WTC11 (cell line): ENCODE measurements at regions not wholly inside any gene's neighbourhood (a gene's known extent, or its start where the extent isn't known, plus 50 kb on each side); places are given as distances from the start of the nearest gene placed in this dataset.

ENCODE experiments used
- ATAC-seq: fragments of 200-7000 bp; cut with Tn5 transposase; 2 replicates; pipeline ENCODE4 v1.10.0; 2021; ENCODE audit warnings: mild to moderate bottlenecking, moderate library complexity
- CTCF ChIA-PET: fragments of 300-600 bp; sonication (Branson Sonifier 250); formaldehyde crosslinking; loops from one replicate; lab custom pipeline; 2021; ENCODE audit warnings: antibody characterized with exemption; lab: Charles Lee
- POLR2A ChIA-PET: fragments of 350-600 bp; sonication (Branson Sonifier 250); formaldehyde crosslinking; loops from one replicate; lab custom pipeline; 2021; ENCODE audit warnings: antibody characterized with exemption; lab: Charles Lee
- DNase-seq: peaks from one replicate; pipeline ENCODE4 v3.0.0; 2021; ENCODE audit warnings: low spot score
- H3K27ac Mint-ChIP-seq: 2 replicates; pipeline ENCODE4 v1.8.0; 2021; ENCODE audit warnings: mixed read lengths
- H3K27me3 Mint-ChIP-seq: 2 replicates; pipeline ENCODE4 v1.8.0; 2021; ENCODE audit warnings: low read depth, mild to moderate bottlenecking, moderate library complexity, mixed read lengths
- H3K36me3 Mint-ChIP-seq: 2 replicates; pipeline ENCODE4 v1.8.0; 2021; ENCODE audit warnings: mixed read lengths
- H3K4me1 Mint-ChIP-seq: 2 replicates; pipeline ENCODE4 v1.8.0; 2022; ENCODE audit warnings: mixed read lengths
- H3K4me3 Mint-ChIP-seq: 2 replicates; pipeline ENCODE4 v1.8.0; 2021; ENCODE audit warnings: mild to moderate bottlenecking, moderate library complexity, mixed read lengths
- H3K9me3 Mint-ChIP-seq: 2 replicates; pipeline ENCODE4 v1.8.0; 2021; ENCODE audit warnings: mixed read lengths
- GABPB1 ChIP-seq: sonication (generic); formaldehyde crosslinking; IDR thresholded peaks from 2 replicates; pipeline ENCODE4 v1.8.1; 2023; ENCODE audit warnings: mild to moderate bottlenecking, missing genetic modification reagents
- HMGA2 ChIP-seq: fragments of 250-450 bp; sonication (Bioruptor Pico); IDR thresholded peaks from 2 replicates; pipeline ENCODE4 v1.4.0; 2021; ENCODE audit warnings: mild to moderate bottlenecking, moderate library complexity
- NFYB ChIP-seq: sonication (generic); formaldehyde crosslinking; conservative IDR thresholded peaks from 2 replicates; pipeline ENCODE4 v1.8.0; 2022; ENCODE audit warnings: low read depth, missing genetic modification reagents
- SOX15 ChIP-seq: fragments of 250-450 bp; sonication (Bioruptor Pico); IDR thresholded peaks from 2 replicates; pipeline ENCODE4 v1.9.0; 2021; ENCODE audit warnings: mild to moderate bottlenecking
- TEAD1 ChIP-seq: sonication (generic); formaldehyde crosslinking; IDR thresholded peaks from 2 replicates; pipeline ENCODE4 v1.8.0; 2022; ENCODE audit warnings: mild to moderate bottlenecking, missing genetic modification reagents
- ZBTB21 ChIP-seq: sonication (generic); formaldehyde crosslinking; IDR thresholded peaks from 2 replicates; pipeline ENCODE4 v1.8.1; 2023; ENCODE audit warnings: mild to moderate bottlenecking, missing genetic modification reagents, borderline replicate concordance
- ZNF138 ChIP-seq: sonication (generic); formaldehyde crosslinking; conservative IDR thresholded peaks from 2 replicates; pipeline ENCODE4 v1.8.1; 2022; ENCODE audit warnings: mild to moderate bottlenecking, moderate library complexity, missing genetic modification reagents
- ZNF232 ChIP-seq: sonication (generic); formaldehyde crosslinking; IDR thresholded peaks from 2 replicates; pipeline ENCODE4 v1.8.0; 2022; ENCODE audit warnings: mild to moderate bottlenecking, missing genetic modification reagents
- ZNF671 ChIP-seq: fragments of 250-450 bp; sonication (Bioruptor Pico); IDR thresholded peaks from 2 replicates; pipeline ENCODE4 v1.8.0; 2021; ENCODE audit warnings: mild to moderate bottlenecking
- TF ChIP-seq, protein P1 (sequence below): sonication (generic); formaldehyde crosslinking; IDR thresholded peaks from 2 replicates; pipeline ENCODE4 v1.8.0; 2022; ENCODE audit warnings: missing genetic modification reagents
- TF ChIP-seq, protein P2 (sequence below): fragments of 250-450 bp; sonication (Bioruptor Pico); IDR thresholded peaks from 2 replicates; pipeline ENCODE4 v1.9.0; 2021; ENCODE audit warnings: moderate library complexity, mild to moderate bottlenecking, inconsistent platforms, borderline replicate concordance
- TF ChIP-seq, protein P3 (sequence below): sonication (generic); formaldehyde crosslinking; IDR thresholded peaks from 2 replicates; pipeline ENCODE4 v1.8.1; 2022; ENCODE audit warnings: mild to moderate bottlenecking, moderate library complexity, missing genetic modification reagents
- TF ChIP-seq, protein P4 (sequence below): sonication (generic); formaldehyde crosslinking; IDR thresholded peaks from 2 replicates; pipeline ENCODE4 v1.8.1; 2023; ENCODE audit warnings: mild to moderate bottlenecking, missing genetic modification reagents
- TF ChIP-seq, protein P5 (sequence below): sonication (generic); formaldehyde crosslinking; IDR thresholded peaks from 2 replicates; pipeline ENCODE4 v1.8.0; 2022; ENCODE audit warnings: mild to moderate bottlenecking, missing genetic modification reagents
- TF ChIP-seq, protein P6 (sequence below): sonication (generic); formaldehyde crosslinking; IDR thresholded peaks from 2 replicates; pipeline ENCODE4 v1.8.1; 2023; ENCODE audit warnings: mild to moderate bottlenecking, missing genetic modification reagents, borderline replicate concordance

DNA sequence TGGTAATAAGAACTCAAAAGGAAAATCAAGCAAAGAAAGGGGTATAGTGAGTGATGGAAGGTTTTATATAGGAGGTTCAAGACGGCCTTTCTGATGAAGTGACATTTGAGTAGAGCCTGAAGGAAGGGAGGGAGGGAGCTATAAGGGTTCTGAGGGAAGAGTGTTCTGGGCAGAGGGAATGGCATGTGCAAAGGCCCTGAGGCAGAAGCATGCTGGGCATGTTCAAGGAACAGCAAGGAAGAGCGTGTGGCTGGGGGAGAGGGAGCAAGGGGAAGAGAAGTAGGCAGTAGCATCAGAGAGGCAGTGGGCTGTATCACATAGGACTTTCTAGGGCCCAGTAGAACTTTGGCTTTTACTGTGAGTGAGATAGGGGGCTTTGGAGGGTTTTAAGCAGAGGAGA, 108.9 kb upstream of the NAV2 start:
- DNase-seq: no peak
- TF ChIP-seq NFYB (CRISPR knock-in tag): no peak
- TF ChIP-seq, protein P1, sequence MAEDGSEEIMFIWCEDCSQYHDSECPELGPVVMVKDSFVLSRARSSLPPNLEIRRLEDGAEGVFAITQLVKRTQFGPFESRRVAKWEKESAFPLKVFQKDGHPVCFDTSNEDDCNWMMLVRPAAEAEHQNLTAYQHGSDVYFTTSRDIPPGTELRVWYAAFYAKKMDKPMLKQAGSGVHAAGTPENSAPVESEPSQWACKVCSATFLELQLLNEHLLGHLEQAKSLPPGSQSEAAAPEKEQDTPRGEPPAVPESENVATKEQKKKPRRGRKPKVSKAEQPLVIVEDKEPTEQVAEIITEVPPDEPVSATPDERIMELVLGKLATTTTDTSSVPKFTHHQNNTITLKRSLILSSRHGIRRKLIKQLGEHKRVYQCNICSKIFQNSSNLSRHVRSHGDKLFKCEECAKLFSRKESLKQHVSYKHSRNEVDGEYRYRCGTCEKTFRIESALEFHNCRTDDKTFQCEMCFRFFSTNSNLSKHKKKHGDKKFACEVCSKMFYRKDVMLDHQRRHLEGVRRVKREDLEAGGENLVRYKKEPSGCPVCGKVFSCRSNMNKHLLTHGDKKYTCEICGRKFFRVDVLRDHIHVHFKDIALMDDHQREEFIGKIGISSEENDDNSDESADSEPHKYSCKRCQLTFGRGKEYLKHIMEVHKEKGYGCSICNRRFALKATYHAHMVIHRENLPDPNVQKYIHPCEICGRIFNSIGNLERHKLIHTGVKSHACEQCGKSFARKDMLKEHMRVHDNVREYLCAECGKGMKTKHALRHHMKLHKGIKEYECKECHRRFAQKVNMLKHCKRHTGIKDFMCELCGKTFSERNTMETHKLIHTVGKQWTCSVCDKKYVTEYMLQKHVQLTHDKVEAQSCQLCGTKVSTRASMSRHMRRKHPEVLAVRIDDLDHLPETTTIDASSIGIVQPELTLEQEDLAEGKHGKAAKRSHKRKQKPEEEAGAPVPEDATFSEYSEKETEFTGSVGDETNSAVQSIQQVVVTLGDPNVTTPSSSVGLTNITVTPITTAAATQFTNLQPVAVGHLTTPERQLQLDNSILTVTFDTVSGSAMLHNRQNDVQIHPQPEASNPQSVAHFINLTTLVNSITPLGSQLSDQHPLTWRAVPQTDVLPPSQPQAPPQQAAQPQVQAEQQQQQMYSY (CRISPR knock-in tag): no peak
- TF ChIP-seq, protein P2, sequence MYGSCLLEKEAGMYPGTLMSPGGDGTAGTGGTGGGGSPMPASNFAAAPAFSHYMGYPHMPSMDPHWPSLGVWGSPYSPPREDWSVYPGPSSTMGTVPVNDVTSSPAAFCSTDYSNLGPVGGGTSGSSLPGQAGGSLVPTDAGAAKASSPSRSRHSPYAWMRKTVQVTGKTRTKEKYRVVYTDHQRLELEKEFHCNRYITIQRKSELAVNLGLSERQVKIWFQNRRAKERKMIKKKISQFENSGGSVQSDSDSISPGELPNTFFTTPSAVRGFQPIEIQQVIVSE: no peak
- TF ChIP-seq HMGA2 (CRISPR knock-in tag): no peak
- TF ChIP-seq, protein P3, sequence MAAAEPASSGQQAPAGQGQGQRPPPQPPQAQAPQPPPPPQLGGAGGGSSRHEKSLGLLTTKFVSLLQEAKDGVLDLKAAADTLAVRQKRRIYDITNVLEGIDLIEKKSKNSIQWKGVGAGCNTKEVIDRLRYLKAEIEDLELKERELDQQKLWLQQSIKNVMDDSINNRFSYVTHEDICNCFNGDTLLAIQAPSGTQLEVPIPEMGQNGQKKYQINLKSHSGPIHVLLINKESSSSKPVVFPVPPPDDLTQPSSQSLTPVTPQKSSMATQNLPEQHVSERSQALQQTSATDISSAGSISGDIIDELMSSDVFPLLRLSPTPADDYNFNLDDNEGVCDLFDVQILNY: no peak
- TF ChIP-seq, protein P4, sequence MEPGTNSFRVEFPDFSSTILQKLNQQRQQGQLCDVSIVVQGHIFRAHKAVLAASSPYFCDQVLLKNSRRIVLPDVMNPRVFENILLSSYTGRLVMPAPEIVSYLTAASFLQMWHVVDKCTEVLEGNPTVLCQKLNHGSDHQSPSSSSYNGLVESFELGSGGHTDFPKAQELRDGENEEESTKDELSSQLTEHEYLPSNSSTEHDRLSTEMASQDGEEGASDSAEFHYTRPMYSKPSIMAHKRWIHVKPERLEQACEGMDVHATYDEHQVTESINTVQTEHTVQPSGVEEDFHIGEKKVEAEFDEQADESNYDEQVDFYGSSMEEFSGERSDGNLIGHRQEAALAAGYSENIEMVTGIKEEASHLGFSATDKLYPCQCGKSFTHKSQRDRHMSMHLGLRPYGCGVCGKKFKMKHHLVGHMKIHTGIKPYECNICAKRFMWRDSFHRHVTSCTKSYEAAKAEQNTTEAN (CRISPR knock-in tag): no peak
- TF ChIP-seq ZNF232 (CRISPR knock-in tag): no peak
- TF ChIP-seq, protein P5, sequence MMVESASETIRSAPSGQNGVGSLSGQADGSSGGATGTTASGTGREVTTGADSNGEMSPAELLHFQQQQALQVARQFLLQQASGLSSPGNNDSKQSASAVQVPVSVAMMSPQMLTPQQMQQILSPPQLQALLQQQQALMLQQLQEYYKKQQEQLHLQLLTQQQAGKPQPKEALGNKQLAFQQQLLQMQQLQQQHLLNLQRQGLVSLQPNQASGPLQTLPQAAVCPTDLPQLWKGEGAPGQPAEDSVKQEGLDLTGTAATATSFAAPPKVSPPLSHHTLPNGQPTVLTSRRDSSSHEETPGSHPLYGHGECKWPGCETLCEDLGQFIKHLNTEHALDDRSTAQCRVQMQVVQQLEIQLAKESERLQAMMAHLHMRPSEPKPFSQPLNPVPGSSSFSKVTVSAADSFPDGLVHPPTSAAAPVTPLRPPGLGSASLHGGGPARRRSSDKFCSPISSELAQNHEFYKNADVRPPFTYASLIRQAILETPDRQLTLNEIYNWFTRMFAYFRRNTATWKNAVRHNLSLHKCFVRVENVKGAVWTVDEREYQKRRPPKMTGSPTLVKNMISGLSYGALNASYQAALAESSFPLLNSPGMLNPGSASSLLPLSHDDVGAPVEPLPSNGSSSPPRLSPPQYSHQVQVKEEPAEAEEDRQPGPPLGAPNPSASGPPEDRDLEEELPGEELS (CRISPR knock-in tag): no peak
- TF ChIP-seq ZNF138 (CRISPR knock-in tag): no peak
- no peak for TF ChIP-seq ZBTB21
- TF ChIP-seq GABPB1 (CRISPR knock-in tag): no peak
- TF ChIP-seq TEAD1 (CRISPR knock-in tag): no peak
- no peak for TF ChIP-seq SOX15 (CRISPR knock-in tag)
- TF ChIP-seq, protein P6, sequence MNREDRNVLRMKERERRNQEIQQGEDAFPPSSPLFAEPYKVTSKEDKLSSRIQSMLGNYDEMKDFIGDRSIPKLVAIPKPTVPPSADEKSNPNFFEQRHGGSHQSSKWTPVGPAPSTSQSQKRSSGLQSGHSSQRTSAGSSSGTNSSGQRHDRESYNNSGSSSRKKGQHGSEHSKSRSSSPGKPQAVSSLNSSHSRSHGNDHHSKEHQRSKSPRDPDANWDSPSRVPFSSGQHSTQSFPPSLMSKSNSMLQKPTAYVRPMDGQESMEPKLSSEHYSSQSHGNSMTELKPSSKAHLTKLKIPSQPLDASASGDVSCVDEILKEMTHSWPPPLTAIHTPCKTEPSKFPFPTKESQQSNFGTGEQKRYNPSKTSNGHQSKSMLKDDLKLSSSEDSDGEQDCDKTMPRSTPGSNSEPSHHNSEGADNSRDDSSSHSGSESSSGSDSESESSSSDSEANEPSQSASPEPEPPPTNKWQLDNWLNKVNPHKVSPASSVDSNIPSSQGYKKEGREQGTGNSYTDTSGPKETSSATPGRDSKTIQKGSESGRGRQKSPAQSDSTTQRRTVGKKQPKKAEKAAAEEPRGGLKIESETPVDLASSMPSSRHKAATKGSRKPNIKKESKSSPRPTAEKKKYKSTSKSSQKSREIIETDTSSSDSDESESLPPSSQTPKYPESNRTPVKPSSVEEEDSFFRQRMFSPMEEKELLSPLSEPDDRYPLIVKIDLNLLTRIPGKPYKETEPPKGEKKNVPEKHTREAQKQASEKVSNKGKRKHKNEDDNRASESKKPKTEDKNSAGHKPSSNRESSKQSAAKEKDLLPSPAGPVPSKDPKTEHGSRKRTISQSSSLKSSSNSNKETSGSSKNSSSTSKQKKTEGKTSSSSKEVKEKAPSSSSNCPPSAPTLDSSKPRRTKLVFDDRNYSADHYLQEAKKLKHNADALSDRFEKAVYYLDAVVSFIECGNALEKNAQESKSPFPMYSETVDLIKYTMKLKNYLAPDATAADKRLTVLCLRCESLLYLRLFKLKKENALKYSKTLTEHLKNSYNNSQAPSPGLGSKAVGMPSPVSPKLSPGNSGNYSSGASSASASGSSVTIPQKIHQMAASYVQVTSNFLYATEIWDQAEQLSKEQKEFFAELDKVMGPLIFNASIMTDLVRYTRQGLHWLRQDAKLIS (CRISPR knock-in tag): no peak
- no peak for TF ChIP-seq ZNF671 (CRISPR knock-in tag)
- TF ChIP-seq, all 79 proteins: peak for 0
- no peak for ATAC-seq
- ChIA-PET POLR2A (no interaction called here), CTCF (no interaction called here)
- Mint-ChIP-seq H3K4me1 (peaks cover 9% of the 10 kb centered on the region), H3K27ac (no peak overlapping the region), H3K9me3 (peaks cover 17% of the 10 kb centered on the region), H3K27me3 (peaks cover 12% of the 10 kb centered on the region), H3K4me3 (no peak overlapping the region), H3K36me3 (peaks cover 11% of the 10 kb centered on the region; the same call in 1 of the 2 replicates)
